ENCODE measurements at regions not wholly inside any gene's neighbourhood (a gene's known extent, or its start where the extent isn't known, plus 50 kb on each side); places are given as distances from the start of the nearest gene placed in this dataset.

GRCh38 chr3:83076041-83076440 lies 1314.6 kb upstream of the GBE1 start:
- DNase-seq: no peak

DNA sequence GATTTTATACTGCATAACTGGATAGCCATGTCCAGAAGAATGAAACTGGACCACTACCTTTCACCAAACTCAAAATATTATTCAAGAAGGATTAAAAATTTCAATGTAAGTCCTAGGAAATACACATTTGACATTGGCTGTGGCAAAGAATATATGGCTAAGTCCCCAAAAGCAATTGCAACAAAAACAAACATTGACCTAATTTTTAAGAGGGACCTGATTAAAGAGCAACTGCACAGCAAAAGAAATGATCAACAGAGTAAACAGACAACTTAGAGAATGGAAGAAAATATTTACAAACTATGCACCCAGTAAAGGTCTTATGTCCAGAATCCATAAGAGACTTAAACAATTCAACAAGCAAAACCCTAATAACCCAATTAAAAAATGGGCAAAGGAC lies 1313.0 kb upstream of the GBE1 start:
- no peak for DNase-seq

GRCh38 chr3:83065851-83066460 lies 1304.5 kb upstream of the GBE1 start:
- no peak for DNase-seq

DNA sequence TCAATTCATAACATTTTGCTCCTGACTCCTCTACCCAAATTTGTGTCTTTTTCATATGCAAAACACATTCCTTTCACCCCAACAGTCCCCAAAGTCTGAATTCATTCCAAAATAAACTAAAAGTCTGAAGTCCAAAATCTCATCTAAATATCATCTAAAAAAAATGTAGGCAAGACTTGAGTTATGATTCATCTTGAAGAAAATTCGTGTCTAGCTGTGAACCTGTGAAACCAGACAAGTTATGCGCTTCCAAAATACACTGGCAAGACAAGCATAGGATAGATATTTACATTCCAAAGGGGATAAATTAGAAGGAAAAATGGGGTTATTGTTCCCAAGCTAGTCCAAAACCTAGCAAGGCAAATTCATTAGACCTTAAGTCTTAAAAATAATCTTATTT lies 1302.0 kb upstream of the GBE1 start:
- no peak for DNase-seq

- DNase-seq: no peak
These were observed 1287.1 kb upstream of the GBE1 start for GRCh38 chr3:83048556-83048955.

DNA sequence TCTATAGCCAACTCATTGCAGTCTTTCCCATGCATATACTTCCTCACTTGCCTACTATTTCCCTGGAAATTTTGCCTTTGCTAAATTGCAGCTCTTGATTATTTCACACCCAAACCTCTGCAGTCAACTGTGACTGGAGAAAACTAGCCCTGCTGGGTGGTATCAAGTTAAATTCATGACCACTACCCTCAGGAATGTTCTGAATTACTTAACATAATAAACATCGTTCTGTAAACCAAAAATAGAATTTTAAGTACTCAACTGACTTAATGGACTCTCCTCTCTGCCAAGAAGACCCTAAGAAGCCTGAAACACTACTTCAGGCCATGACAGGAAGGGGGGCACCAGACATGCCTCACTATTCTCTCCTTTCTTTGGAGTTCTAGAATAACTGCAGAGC lies 1278.0 kb upstream of the GBE1 start:
- no peak for DNase-seq

GRCh38 chr3:83035704-83036010 lies 1274.2 kb upstream of the GBE1 start:
- DNase-seq: no peak

- no peak for DNase-seq
These were observed 1273.6 kb upstream of the GBE1 start for GRCh38 chr3:83034806-83035703.

DNA sequence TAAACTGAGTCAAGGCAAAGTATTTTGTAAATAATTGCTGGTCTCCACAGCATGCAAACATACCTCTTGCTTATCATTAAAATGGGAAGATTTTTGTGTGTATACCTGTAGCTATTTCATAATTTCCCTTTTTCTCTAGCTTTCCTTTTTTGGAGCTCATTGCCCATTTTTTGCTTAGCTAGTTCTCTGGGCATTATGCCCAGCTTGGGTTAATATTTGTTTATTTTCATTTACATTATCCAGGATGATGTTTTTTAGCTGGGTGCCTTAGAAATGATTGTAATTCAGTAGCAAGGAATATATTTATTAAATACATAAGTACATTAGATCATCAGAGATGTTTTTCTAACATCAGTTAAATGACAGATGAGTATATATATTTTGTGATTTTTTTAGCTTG lies 1271.7 kb upstream of the GBE1 start:
- no peak for DNase-seq

DNA sequence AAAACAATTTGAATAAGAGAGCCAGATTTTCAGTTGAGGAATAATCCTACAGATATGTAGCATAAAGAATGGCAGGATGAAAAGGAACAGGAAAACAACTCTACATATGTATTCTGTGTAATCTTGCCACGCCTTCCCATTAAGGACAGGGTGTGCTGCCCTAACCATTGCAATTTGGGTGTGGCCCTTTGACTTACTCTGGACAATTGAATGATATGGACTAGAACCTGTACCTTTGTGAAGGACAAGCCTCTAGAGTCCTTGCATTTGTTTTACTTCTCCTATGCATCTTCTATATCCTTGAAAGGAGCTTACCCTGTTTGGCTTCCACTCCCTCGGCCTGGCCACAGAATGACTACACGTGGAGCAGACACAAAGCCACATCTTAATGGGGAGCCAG lies 1261.6 kb upstream of the GBE1 start:
- DNase-seq: no peak

- DNase-seq: no peak
These were observed 1250.0 kb upstream of the GBE1 start for GRCh38 chr3:83011481-83011880.

DNA sequence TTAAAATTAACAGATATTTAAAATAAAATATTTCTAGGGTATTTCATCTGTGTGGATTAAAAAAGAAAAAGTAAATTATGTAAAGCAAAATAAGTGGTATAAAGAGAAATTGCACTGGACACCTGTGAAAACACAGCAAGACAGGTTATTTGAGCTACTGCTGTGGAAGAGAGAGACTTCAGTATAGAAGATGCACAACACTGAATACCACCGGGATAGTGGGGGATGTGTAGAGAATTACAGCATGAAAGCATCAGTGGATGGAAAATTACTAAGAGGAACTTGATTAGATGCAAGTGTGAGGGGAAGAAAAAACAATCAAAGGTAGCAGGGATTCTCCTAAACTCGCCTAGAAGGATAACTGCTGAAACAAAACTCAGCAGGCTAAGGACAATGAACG lies 1242.5 kb upstream of the GBE1 start:
- no peak for DNase-seq

DNA sequence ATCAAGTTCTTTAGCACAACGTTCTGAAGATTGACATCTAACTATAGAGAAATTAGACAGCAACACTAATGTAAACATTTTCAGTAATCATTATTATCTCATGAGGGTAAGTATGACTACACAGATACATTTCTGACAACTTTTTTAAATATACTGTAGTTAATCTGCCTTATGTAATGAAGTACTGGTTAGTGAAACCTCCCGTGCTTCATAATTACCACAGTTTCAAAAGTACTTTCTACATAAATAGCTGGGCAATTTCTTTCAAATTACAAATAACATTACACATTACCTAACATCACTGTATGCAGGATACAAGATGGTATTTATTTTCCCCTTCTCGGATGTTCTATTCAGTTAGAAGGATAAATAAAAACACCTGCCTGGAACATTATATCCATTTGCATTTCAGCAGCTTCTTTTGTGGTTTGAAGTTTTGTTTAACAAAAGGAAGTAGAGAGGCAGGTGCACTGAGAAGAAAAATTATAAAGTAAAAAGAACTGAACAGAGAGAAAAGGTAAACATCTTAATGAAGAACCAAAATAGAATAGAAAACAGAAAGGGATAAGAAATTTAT lies 1241.5 kb upstream of the GBE1 start:
- no peak for DNase-seq

DNA sequence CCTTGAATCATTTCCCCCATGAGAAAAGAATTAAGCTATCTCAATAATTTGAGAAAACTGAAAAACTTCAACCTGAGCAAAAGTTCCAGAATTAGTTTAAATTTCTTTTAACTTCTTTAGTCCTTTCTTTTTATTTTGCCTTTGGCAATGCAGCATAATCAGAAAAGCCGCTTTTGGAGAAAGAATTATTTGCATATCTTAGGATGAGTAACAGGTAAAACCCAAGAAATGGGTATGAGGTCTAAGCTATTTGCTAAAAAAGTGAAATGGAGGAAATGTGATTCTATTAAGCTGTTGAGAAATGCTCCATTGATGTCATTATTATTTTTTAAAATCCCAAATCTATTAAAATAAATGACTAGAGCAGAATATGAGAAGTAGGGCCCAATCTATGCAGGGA lies 1238.3 kb upstream of the GBE1 start:
- no peak for DNase-seq

GRCh38 chr3:82978368-82978767 lies 1216.9 kb upstream of the GBE1 start:
- no peak for DNase-seq

DNA sequence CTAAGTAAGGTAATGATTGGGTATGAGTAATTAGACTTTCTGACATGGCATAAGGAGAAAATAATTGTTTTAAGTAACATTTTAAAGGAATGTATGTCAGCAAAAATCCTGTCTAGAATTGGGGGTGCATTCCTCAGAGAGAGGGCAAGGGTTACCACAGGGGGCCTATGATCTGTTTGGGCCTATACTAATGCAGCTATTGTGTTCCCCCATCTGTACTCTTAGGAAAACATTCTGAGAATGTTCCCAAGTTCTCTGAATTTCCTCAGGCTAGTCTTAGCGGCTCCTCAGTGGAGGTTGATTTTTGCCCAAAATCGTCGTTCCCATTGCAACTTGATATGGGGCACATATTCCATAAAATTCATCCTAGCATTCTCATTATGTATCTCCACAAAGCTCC lies 1216.4 kb upstream of the GBE1 start:
- DNase-seq: no peak

GRCh38 chr3:82973791-82974190 lies 1212.3 kb upstream of the GBE1 start:
- no peak for DNase-seq

GRCh38 chr3:82960379-82960778 lies 1198.9 kb upstream of the GBE1 start:
- no peak for DNase-seq

DNA sequence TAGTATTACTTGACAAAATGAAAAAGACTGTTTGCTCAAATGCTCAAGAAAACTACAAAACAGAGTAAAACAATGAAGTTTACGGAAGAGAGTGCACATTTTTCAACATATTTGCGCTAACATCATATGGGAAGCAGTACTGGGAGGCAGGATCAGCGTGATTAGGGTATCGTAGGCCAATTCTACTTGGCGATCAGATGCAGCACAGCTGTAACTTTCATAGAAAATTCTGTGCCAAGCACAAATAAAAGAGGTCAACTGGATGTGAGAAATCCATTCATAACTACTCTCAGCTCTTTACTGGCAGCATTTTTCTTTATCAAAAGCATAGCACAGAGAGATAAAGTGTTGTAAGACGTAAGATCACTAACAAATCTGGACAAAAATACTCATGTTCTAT lies 1196.3 kb upstream of the GBE1 start:
- DNase-seq: no peak

DNA sequence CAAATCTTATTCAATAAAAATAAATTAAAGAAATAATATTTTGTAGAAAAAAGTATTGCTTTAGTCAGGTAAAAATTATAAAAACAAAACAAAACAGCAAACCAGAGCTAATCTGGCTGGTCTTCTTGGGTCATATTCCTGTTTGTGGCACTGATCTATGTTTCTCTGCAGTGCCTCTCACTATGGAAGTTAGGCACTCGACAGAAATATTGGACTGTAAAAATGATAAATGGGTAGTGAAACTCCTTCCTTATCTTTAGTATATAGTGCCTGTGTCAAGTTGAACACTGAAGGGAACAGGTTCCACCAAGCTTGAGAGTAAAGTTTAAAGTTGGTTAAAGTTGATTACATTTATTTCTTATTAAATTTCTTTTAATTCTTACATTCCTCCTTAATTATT lies 1195.6 kb upstream of the GBE1 start:
- no peak for DNase-seq

DNA sequence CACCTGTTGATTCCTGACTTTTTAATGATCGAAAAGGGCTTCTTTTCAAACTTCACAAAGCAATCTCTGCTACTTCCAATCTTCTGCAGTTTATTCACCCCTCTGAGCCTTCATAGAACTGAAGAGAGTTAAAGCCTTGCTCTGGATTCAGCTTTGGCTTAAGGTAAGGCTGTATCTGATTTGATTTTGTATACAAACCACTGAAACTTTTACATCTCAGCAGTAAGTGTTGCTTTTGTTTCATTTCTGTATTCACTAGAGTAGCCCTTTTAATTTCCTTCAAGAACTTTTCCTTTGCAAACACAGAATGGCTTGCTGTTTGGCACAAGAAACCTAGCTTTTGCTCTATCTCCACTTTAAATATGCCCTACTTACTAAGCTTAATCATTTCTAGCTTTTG lies 1193.0 kb upstream of the GBE1 start:
- no peak for DNase-seq

DNA sequence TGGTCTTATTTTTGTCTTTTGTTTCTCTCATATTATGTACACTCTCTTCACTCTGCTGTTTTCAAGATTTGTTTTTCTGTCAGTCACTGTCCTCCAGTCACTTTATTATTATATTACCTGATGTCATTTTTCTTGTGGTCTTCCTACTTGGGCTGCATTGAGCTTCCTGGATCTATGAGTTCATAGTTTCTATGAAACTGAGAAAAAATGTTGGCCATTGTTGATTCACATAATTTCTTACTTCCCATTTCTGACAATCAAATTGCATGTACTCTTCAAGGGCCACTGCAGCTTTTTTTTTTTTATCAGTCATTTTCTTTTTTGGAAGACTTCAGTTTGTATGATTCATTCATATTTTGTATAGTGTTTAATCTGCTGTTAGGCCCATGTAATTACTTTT lies 1180.6 kb upstream of the GBE1 start:
- no peak for DNase-seq

DNA sequence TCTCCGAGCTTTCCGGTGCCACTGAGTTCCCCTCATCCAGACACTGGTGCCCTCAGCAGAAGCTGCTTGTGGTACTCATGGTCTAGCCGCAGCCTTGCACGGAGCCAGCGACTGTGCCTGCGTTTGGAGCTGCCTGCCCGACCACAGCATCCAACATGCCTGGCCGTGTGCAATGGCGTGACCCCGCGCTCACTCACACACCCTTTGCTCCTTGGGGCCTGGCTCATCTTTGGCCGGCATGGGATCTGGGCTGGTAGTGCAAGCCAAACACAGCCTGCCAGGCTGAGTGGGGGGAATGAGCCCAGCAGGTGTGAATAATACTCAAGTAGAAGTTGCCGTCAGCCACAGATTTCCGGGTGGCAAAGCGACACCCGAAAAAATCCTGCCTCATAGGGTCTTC lies 1178.7 kb upstream of the GBE1 start:
- DNase-seq: no peak

DNA sequence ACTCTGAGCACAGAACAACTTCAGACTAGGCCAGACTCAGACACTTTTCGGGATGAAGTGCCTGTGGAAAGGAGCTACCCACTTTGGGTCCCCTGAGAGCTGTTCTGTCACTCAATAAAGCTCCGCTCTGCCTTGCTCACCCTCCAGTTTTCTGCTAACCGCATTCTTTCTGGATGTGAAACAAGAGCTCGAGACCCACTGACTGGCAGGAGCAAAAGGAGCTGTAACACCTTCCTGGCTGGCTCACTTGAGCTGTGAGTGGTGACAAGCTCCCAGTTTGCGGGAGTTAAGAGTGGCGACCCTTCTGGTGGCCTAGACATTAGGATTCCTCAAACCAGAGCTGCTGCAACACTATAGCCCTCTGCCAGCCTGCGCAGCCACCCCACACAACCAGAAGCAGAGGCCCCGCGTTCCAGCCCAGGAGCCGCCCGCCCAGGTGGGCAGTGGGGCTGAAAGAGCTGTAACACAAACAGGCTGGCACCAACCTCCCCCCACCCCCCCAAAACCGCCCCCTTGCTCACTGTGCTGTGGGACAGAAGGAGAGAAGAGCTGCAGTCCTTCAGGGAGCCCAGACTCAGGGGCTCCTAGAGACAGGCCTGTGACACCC lies 1178.1 kb upstream of the GBE1 start:
- no peak for DNase-seq

Measured in KG1 (cell line).